ENCODE measurements at regions not wholly inside any gene's neighbourhood (a gene's known extent, or its start where the extent isn't known, plus 50 kb on each side); places are given as distances from the start of the nearest gene placed in this dataset.
A peak's percentile ranks its signal among the peaks of the same experiment; 100 is the strongest.
"Not testable (repeated sequence)": the region's sequence is repeated elsewhere in the genome, so short reads cannot be mapped to it uniquely, and the experiment has no call there.

GRCh38 chr18:59818769-59819168 is 81.0 kb upstream of the PMAIP1 start:
- Mint-ChIP-seq H3K27me3 (peaks cover 26% of the 10 kb centered on the region), H3K36me3 (ENCODE audit: low read depth) (no peaks in the 10 kb centered on the region), H3K4me3 (no peak overlapping the region), H3K27ac (no peak overlapping the region), H3K4me1 (no peaks in the 10 kb centered on the region), H3K9me3 (no peaks in the 10 kb centered on the region)
- ATAC-seq (replicated peaks), result no peak

- H3K4me3 Mint-ChIP-seq, result no peak overlapping the region
- no peaks in the 10 kb centered on the region for H3K36me3 Mint-ChIP-seq (ENCODE audit: low read depth)
- H3K27me3 Mint-ChIP-seq, result peaks cover 36% of the 10 kb centered on the region
- no peaks in the 10 kb centered on the region for H3K9me3 Mint-ChIP-seq
- H3K27ac Mint-ChIP-seq, result no peak overlapping the region
- H3K4me1 Mint-ChIP-seq, result no peaks in the 10 kb centered on the region
- ATAC-seq (replicated peaks), result no peak
These were observed 84.9 kb upstream of the PMAIP1 start for GRCh38 chr18:59814891-59815290.

GRCh38 chr18:59813942-59814341 is 85.9 kb upstream of the PMAIP1 start:
- no peaks in the 10 kb centered on the region for H3K4me1 Mint-ChIP-seq
- H3K27me3 Mint-ChIP-seq, result peaks cover 41% of the 10 kb centered on the region
- no peak for ATAC-seq (replicated peaks)
- H3K27ac Mint-ChIP-seq, result no peak overlapping the region
- no peak overlapping the region for H3K4me3 Mint-ChIP-seq
- H3K9me3 Mint-ChIP-seq, result no peaks in the 10 kb centered on the region
- no peaks in the 10 kb centered on the region for H3K36me3 Mint-ChIP-seq (ENCODE audit: low read depth)

- ATAC-seq (replicated peaks), result no peak
- Mint-ChIP-seq H3K4me3 (no peak overlapping the region), H3K4me1 (no peaks in the 10 kb centered on the region), H3K27ac (no peak overlapping the region), H3K27me3 (peaks cover 33% of the 10 kb centered on the region), H3K9me3 (no peaks in the 10 kb centered on the region), H3K36me3 (ENCODE audit: low read depth) (no peaks in the 10 kb centered on the region)
These were observed 88.9 kb upstream of the PMAIP1 start for GRCh38 chr18:59810735-59811520.

- Mint-ChIP-seq H3K27ac (no peak overlapping the region), H3K27me3 (peaks cover 31% of the 10 kb centered on the region), H3K36me3 (ENCODE audit: low read depth) (no peaks in the 10 kb centered on the region), H3K4me3 (no peak overlapping the region), H3K4me1 (no peaks in the 10 kb centered on the region), H3K9me3 (no peaks in the 10 kb centered on the region)
- no peak for ATAC-seq (replicated peaks)
These were observed 89.6 kb upstream of the PMAIP1 start for GRCh38 chr18:59810183-59810582.

- no peaks in the 10 kb centered on the region for H3K4me1 Mint-ChIP-seq
- ATAC-seq (replicated peaks), result peak; percentile 45
- H3K9me3 Mint-ChIP-seq, result no peaks in the 10 kb centered on the region
- H3K36me3 Mint-ChIP-seq (ENCODE audit: low read depth), result no peaks in the 10 kb centered on the region
- H3K27ac Mint-ChIP-seq, result no peak overlapping the region
- peaks cover 4% of the 10 kb centered on the region for H3K27me3 Mint-ChIP-seq
- H3K4me3 Mint-ChIP-seq, result no peak overlapping the region
These were observed 97.8 kb upstream of the PMAIP1 start for GRCh38 chr18:59802031-59802430.

GRCh38 chr18:59801576-59801975 is 98.2 kb upstream of the PMAIP1 start:
- Mint-ChIP-seq H3K27ac (no peak overlapping the region), H3K4me1 (no peaks in the 10 kb centered on the region), H3K9me3 (no peaks in the 10 kb centered on the region), H3K36me3 (ENCODE audit: low read depth) (no peaks in the 10 kb centered on the region), H3K4me3 (no peak overlapping the region), H3K27me3 (peaks cover 4% of the 10 kb centered on the region)
- no peak for ATAC-seq (replicated peaks)

- no peak for ATAC-seq (replicated peaks)
- peaks cover 4% of the 10 kb centered on the region for H3K27me3 Mint-ChIP-seq
- H3K4me1 Mint-ChIP-seq, result no peaks in the 10 kb centered on the region
- no peaks in the 10 kb centered on the region for H3K36me3 Mint-ChIP-seq (ENCODE audit: low read depth)
- no peak overlapping the region for H3K27ac Mint-ChIP-seq
- no peaks in the 10 kb centered on the region for H3K9me3 Mint-ChIP-seq
- H3K4me3 Mint-ChIP-seq, result no peak overlapping the region
These were observed 98.9 kb upstream of the PMAIP1 start for GRCh38 chr18:59800897-59801296.

- ATAC-seq (replicated peaks), result no peak
- Mint-ChIP-seq H3K9me3 (no peaks in the 10 kb centered on the region), H3K27ac (no peak overlapping the region), H3K4me1 (no peaks in the 10 kb centered on the region), H3K36me3 (ENCODE audit: low read depth) (no peaks in the 10 kb centered on the region), H3K27me3 (peaks cover 4% of the 10 kb centered on the region), H3K4me3 (no peak overlapping the region)
These were observed 100.3 kb upstream of the PMAIP1 start for GRCh38 chr18:59799383-59800015.

GRCh38 chr18:59795882-59796281 is 98.7 kb upstream of the CCBE1 start:
- H3K4me1 Mint-ChIP-seq, result no peaks in the 10 kb centered on the region
- H3K27ac Mint-ChIP-seq, result no peak overlapping the region
- H3K4me3 Mint-ChIP-seq, result no peak overlapping the region

GRCh38 chr18:59792353-59792752 is 95.1 kb upstream of the CCBE1 start:
- Mint-ChIP-seq H3K4me3 (no peak overlapping the region), H3K27me3 (peaks cover 13% of the 10 kb centered on the region), H3K9me3 (no peaks in the 10 kb centered on the region), H3K36me3 (ENCODE audit: low read depth) (no peaks in the 10 kb centered on the region), H3K4me1 (no peaks in the 10 kb centered on the region), H3K27ac (no peak overlapping the region)
- ATAC-seq (replicated peaks), result no peak

More at GRCh38 chr18:59795882-59796281, 98.7 kb upstream of the CCBE1 start:
- no peak for ATAC-seq (replicated peaks)
- Mint-ChIP-seq H3K27me3 (peaks cover 11% of the 10 kb centered on the region), H3K36me3 (ENCODE audit: low read depth) (no peaks in the 10 kb centered on the region), H3K9me3 (no peaks in the 10 kb centered on the region)

- not testable (repeated sequence) for H3K9me3 Mint-ChIP-seq; H3K27ac Mint-ChIP-seq; H3K4me1 Mint-ChIP-seq; H3K4me3 Mint-ChIP-seq; ATAC-seq (replicated peaks); H3K36me3 Mint-ChIP-seq (ENCODE audit: low read depth)
- peaks cover 13% of the 10 kb centered on the region for H3K27me3 Mint-ChIP-seq
These were observed 93.2 kb upstream of the CCBE1 start for GRCh38 chr18:59790346-59790936.

GRCh38 chr18:59788791-59789106 is 91.5 kb upstream of the CCBE1 start:
- ATAC-seq (replicated peaks), result no peak
- H3K4me3 Mint-ChIP-seq, result no peak overlapping the region

GRCh38 chr18:59787998-59788790 is 91.0 kb upstream of the CCBE1 start:
- Mint-ChIP-seq H3K9me3 (no peaks in the 10 kb centered on the region), H3K36me3 (ENCODE audit: low read depth) (no peaks in the 10 kb centered on the region), H3K27me3 (peaks cover 7% of the 10 kb centered on the region), H3K4me3 (no peak overlapping the region), H3K4me1 (no peaks in the 10 kb centered on the region), H3K27ac (no peak overlapping the region)
- ATAC-seq (replicated peaks), result no peak

More at GRCh38 chr18:59788791-59789106, 91.5 kb upstream of the CCBE1 start:
- peaks cover 11% of the 10 kb centered on the region for H3K27me3 Mint-ChIP-seq
- H3K9me3 Mint-ChIP-seq, result no peaks in the 10 kb centered on the region
- H3K4me1 Mint-ChIP-seq, result no peaks in the 10 kb centered on the region
- H3K36me3 Mint-ChIP-seq (ENCODE audit: low read depth), result no peaks in the 10 kb centered on the region
- no peak overlapping the region for H3K27ac Mint-ChIP-seq
